Caco-2 (cell line): ENCODE measurements at regions not wholly inside any gene's neighbourhood (a gene's known extent, or its start where the extent isn't known, plus 50 kb on each side); places are given as distances from the start of the nearest gene placed in this dataset.
A peak's percentile ranks its signal among the peaks of the same experiment; 100 is the strongest.

Experiments
- BruUV-seq: library from RNA; stranded (reverse); fragments of 400-500 nt; replicated peaks from 2 replicates; lab custom pipeline; 2021; lab: Mats Ljungman, UMichigan
- CTCF ChIA-PET: fragments of 300-600 bp; sonication (Branson Sonifier 250); formaldehyde crosslinking; loops from one replicate; lab custom pipeline; 2022; ENCODE audit warnings: antibody characterized with exemption; lab: Charles Lee
- POLR2A ChIA-PET: fragments of 300-600 bp; sonication (Branson Sonifier 250); formaldehyde crosslinking; loops from one replicate; lab custom pipeline; 2022; ENCODE audit warnings: antibody characterized with exemption; lab: Charles Lee
- DNase-seq, 2 experiments: peaks; one replicate each; pipeline versions ENCODE4 v3.0.0 to v3.0.0-alpha.2; 2020 to 2022
- H3K27me3 ChIP-seq: replicated peaks from 2 replicates; pipeline ENCODE4 v1.6.0; 2011; ENCODE audit warnings: low read length; ENCODE audit not compliant: control insufficient read depth, insufficient read depth
- H3K36me3 ChIP-seq: 2 replicates; pipeline ENCODE4 v1.5.1; 2011; ENCODE audit warnings: low read length; ENCODE audit not compliant: control insufficient read depth, insufficient read depth
- H3K4me1 ChIP-seq: fragments of 250-450 bp; sonication (Bioruptor Pico); 2 replicates; pipeline ENCODE4 v1.5.1; 2020; ENCODE audit warnings: mild to moderate bottlenecking
- H3K4me3 ChIP-seq: 2 replicates; pipeline ENCODE4 v1.5.1; 2011; ENCODE audit warnings: low read depth, mild to moderate bottlenecking, control low read depth, low read length
- H3K9me3 ChIP-seq: fragments of 250-450 bp; sonication (Bioruptor Pico); 2 replicates; pipeline ENCODE4 v1.5.1; 2020; ENCODE audit warnings: mild to moderate bottlenecking, moderate library complexity
- H3K27ac Mint-ChIP-seq: one replicate; pipeline ENCODE4 v1.8.0; 2022; ENCODE audit warnings: mixed read lengths; ENCODE audit not compliant: unreplicated experiment
- H3K27me3 Mint-ChIP-seq: one replicate; pipeline ENCODE4 v1.8.0; 2022; ENCODE audit warnings: mixed read lengths; ENCODE audit not compliant: insufficient read depth, unreplicated experiment
- H3K36me3 Mint-ChIP-seq: one replicate; pipeline ENCODE4 v1.8.0; 2022; ENCODE audit warnings: mild to moderate bottlenecking, mixed read lengths; ENCODE audit not compliant: insufficient read depth, unreplicated experiment
- H3K4me1 Mint-ChIP-seq: one replicate; pipeline ENCODE4 v1.8.0; 2022; ENCODE audit warnings: low read depth, mixed read lengths; ENCODE audit not compliant: unreplicated experiment
- H3K4me3 Mint-ChIP-seq: one replicate; pipeline ENCODE4 v1.8.0; 2022; ENCODE audit warnings: mild to moderate bottlenecking, moderate library complexity, mixed read lengths; ENCODE audit not compliant: unreplicated experiment
- H3K9me3 Mint-ChIP-seq: one replicate; pipeline ENCODE4 v1.8.0; 2022; ENCODE audit warnings: mixed read lengths; ENCODE audit not compliant: unreplicated experiment
- intact Hi-C: fragments of 100-400 bp; cut with micrococcal nuclease; formaldehyde crosslinking; loops from one replicate; pipeline ENCODE4 v1.10.0; 2022; ENCODE audit not compliant: unreplicated experiment
- TF ChIP-seq, protein P1 (sequence below), 2 experiments: fragments of 200-600 bp in 1 of 2; IDR thresholded peaks; 1 replicate in 1 of 2; 2 replicates in 1 of 2; pipeline versions ENCODE4 v1.5.1 to v1.8.0; 2011 to 2022; ENCODE audit warnings: antibody characterized with exemption in 1 of 2, control low read depth in 1 of 2, inconsistent platforms in 1 of 2, low read depth in 1 of 2, low read length in 1 of 2, mild to moderate bottlenecking in 1 of 2, moderate library complexity in 1 of 2; ENCODE audit not compliant: insufficient read depth in 1 of 2, severe bottlenecking in 1 of 2, unreplicated experiment in 1 of 2

DNA sequence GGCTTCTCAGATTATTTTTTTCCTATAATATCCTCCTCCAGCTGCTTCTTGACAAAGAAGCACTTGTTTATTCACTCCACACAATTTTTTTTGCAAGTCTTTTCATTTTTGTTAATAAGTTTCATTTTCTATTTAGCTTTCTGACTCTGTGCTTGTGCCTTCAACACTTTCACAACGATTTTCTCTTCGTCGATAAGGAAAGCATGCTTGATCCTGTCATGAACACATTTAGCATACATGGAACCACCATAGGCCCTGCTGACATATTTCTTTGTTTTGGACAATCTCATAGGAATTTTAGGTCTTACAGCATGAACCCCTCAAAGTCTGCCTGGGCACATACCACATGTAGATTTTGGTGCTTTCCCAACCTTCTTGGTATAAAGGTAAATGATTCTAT is 346.0 kb downstream of the KCNRG start:
- CTCF ChIA-PET = no interaction called here
- Mint-ChIP-seq H3K4me3 (no peak overlapping the region), H3K27ac (no peak overlapping the region), H3K36me3 (no peaks in the 10 kb centered on the region), H3K4me1 (peaks cover 25% of the 10 kb centered on the region), H3K9me3 (no peaks in the 10 kb centered on the region), H3K27me3 (no peaks in the 10 kb centered on the region)
- intact Hi-C loops = no loop called here
- TF ChIP-seq, protein P1, sequence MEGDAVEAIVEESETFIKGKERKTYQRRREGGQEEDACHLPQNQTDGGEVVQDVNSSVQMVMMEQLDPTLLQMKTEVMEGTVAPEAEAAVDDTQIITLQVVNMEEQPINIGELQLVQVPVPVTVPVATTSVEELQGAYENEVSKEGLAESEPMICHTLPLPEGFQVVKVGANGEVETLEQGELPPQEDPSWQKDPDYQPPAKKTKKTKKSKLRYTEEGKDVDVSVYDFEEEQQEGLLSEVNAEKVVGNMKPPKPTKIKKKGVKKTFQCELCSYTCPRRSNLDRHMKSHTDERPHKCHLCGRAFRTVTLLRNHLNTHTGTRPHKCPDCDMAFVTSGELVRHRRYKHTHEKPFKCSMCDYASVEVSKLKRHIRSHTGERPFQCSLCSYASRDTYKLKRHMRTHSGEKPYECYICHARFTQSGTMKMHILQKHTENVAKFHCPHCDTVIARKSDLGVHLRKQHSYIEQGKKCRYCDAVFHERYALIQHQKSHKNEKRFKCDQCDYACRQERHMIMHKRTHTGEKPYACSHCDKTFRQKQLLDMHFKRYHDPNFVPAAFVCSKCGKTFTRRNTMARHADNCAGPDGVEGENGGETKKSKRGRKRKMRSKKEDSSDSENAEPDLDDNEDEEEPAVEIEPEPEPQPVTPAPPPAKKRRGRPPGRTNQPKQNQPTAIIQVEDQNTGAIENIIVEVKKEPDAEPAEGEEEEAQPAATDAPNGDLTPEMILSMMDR (IDR thresholded peaks at IDR 0.05; ENCODE audit: insufficient read depth in 1 of 2, low read depth in 1 of 2, low read length in 1 of 2, severe bottlenecking in 1 of 2, unreplicated experiment in 1 of 2) = no peak
- H3K36me3 ChIP-seq = no peaks in the 10 kb centered on the region
- H3K9me3 ChIP-seq = no peaks in the 10 kb centered on the region
- no TSS peak for BruUV-seq
- POLR2A ChIA-PET = interaction anchor here (0.6 kb wide), 1 partner anchor 957 kb away, joined by 3 read pairs; no protein-coding TSS in a partner anchor
- no peak overlapping the region for H3K4me3 ChIP-seq
- H3K4me1 ChIP-seq = no peaks in the 10 kb centered on the region
- no peaks in the 10 kb centered on the region for H3K27me3 ChIP-seq
- DNase-seq = no peak

DNA sequence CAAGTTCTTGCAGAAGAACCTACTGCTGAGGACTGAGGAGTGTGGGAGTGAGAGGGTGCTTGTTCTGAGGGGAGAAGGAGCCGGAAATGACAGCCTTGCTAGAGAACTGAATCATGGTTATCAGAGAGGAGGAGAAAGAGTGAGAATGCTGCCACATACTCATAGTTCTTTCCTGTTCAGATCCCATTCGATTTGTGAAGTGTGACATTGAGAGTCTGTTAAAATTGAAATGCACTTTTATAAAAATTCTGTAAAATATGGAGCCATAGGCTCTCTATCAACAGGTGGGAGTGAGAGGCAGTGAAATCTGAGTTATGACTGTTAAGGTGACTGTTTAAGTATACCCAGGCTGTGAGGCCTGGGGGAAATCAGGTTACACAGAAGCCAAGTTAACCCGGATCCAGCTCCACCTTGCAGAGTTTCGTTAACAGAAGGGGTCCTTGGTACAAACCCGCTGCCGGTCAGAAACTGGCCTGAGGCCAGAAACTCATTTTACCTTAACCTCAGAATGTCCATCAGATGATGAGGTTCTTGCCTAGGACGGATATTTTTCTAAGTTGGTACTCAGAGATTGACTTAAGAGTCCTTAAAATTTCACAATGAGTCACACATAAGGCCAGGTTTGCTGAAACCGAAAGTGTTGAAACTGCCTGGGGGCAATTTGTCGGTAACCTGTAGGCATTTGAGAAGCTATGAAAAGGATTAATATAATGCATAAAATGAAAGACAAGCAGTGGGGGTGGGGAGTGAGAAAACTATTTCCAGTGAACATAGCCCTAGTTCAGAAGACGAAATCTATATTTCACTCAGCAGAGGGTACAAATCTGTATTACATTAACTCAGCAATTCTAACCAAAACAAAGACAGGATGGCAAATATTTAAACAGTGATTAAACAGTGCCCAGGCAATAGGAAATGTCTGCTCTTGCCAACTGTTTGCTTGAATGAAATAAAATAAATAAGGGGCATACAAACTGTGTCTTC is 350.5 kb downstream of the KCNRG start:
- DNase-seq = no peak
- Histone ChIP-seq H3K27me3 (no peaks in the 10 kb centered on the region), H3K4me3 (no peak overlapping the region), H3K9me3 (no peaks in the 10 kb centered on the region), H3K36me3 (no peaks in the 10 kb centered on the region; the same call in 1 of the 2 replicates), H3K4me1 (no peaks in the 10 kb centered on the region)
- H3K4me1 Mint-ChIP-seq = peaks cover 15% of the 10 kb centered on the region
- CTCF ChIA-PET = interaction anchor here (0.6 kb wide), 2 partner anchors 56 to 236 kb away, joined by 4 to 5 read pairs; no protein-coding TSS in a partner anchor
- no peaks in the 10 kb centered on the region for H3K36me3 Mint-ChIP-seq
- H3K9me3 Mint-ChIP-seq = no peaks in the 10 kb centered on the region
- no peak overlapping the region for H3K27ac Mint-ChIP-seq
- H3K27me3 Mint-ChIP-seq = no peaks in the 10 kb centered on the region
- no peak overlapping the region for H3K4me3 Mint-ChIP-seq
- TF ChIP-seq, protein P1 (IDR thresholded peaks at IDR 0.05; ENCODE audit: insufficient read depth in 1 of 2, low read depth in 1 of 2, low read length in 1 of 2, severe bottlenecking in 1 of 2, unreplicated experiment in 1 of 2) = no peak
- intact Hi-C loops = no loop called here
- POLR2A ChIA-PET = no interaction called here
- TSS peak; percentile 17 for BruUV-seq

DNA sequence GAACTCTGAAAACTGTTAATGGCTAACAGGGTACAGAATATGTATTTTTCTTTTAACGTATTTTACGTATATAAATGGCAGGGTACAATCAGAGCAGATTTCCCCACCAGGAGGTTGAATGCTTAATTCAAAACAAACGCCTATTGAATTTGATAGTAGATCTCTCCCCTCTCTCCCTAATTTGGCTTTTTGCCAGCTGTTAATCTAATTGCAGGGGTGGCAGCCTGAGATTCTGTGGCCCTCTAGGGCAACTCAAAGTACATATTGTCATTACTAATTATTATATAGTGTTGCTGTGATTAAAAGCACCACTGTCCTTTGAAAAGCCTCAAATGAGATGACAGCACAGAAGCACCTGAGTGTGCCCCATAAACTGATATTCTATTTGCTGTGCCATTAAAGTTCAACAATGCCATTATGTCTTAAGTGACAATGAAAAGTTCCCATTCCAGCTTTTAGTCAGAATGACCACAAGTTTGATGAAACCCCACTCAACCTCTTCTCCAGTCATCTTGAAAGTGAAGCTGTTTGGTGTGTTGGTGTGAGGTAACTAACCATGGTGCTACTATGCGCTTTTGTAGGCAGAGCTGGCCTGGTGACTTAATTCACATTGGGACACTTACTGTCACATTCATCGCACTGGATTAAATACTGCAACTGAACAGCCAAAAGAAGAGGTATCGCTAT is 351.4 kb downstream of the KCNRG start:
- TF ChIP-seq, protein P1 (IDR thresholded peaks at IDR 0.05; ENCODE audit: insufficient read depth in 1 of 2, low read depth in 1 of 2, low read length in 1 of 2, severe bottlenecking in 1 of 2, unreplicated experiment in 1 of 2) = no peak
- Mint-ChIP-seq H3K4me3 (no peak overlapping the region), H3K4me1 (peaks cover 15% of the 10 kb centered on the region), H3K27ac (no peak overlapping the region), H3K36me3 (no peaks in the 10 kb centered on the region), H3K27me3 (no peaks in the 10 kb centered on the region), H3K9me3 (no peaks in the 10 kb centered on the region)
- H3K36me3 ChIP-seq = no peaks in the 10 kb centered on the region; the same call in 1 of the 2 replicates
- no peaks in the 10 kb centered on the region for H3K4me1 ChIP-seq
- ChIA-PET CTCF (interaction anchor here (0.6 kb wide), 2 partner anchors 57 to 237 kb away, joined by 4 to 5 read pairs; no protein-coding TSS in a partner anchor), POLR2A (no interaction called here)
- no peak for DNase-seq
- BruUV-seq = no TSS peak
- no peaks in the 10 kb centered on the region for H3K9me3 ChIP-seq
- H3K27me3 ChIP-seq = no peaks in the 10 kb centered on the region
- intact Hi-C loops = no loop called here
- no peak overlapping the region for H3K4me3 ChIP-seq
